Dendritic cell treated with granulocyte-macrophage colony-stimulating factor and Interleukin-4, amounts not matched to agents 40 ng/mL and 50 ng/mL, for 4 days (primary cell): ENCODE measurements at regions not wholly inside any gene's neighbourhood (a gene's known extent, or its start where the extent isn't known, plus 50 kb on each side); places are given as distances from the start of the nearest gene placed in this dataset.

ENCODE experiments used
- H3K27ac Mint-ChIP-seq: one replicate; pipeline ENCODE4 v1.8.0; 2022; ENCODE audit warnings: mild to moderate bottlenecking, mixed read lengths
- H3K27me3 Mint-ChIP-seq: one replicate; pipeline ENCODE4 v1.8.0; 2022; ENCODE audit warnings: mild to moderate bottlenecking, mixed read lengths
- H3K36me3 Mint-ChIP-seq: one replicate; pipeline ENCODE4 v1.8.0; 2022; ENCODE audit warnings: low read depth, mixed read lengths
- H3K4me1 Mint-ChIP-seq: one replicate; pipeline ENCODE4 v1.8.0; 2022; ENCODE audit warnings: low read depth, mixed read lengths
- H3K4me3 Mint-ChIP-seq: one replicate; pipeline ENCODE4 v1.8.0; 2022; ENCODE audit warnings: mild to moderate bottlenecking, moderate library complexity, mixed read lengths
- H3K9me3 Mint-ChIP-seq: one replicate; pipeline ENCODE4 v1.8.0; 2022; ENCODE audit warnings: mixed read lengths
- intact Hi-C: fragments of 100-400 bp; cut with micrococcal nuclease; formaldehyde crosslinking; loops from one replicate; pipeline ENCODE4 v1.15.0; 2022

- intact Hi-C loops, result no loop called here
- H3K27me3 Mint-ChIP-seq, result no peaks in the 10 kb centered on the region
- no peaks in the 10 kb centered on the region for H3K4me1 Mint-ChIP-seq
- no peaks in the 10 kb centered on the region for H3K9me3 Mint-ChIP-seq
- no peak overlapping the region for H3K27ac Mint-ChIP-seq
- H3K4me3 Mint-ChIP-seq, result no peak overlapping the region
- H3K36me3 Mint-ChIP-seq, result no peaks in the 10 kb centered on the region
These were observed 66.1 kb upstream of the USP38 start for GRCh38 chr4:143118663-143119062.

GRCh38 chr4:143127621-143128020 is 57.1 kb upstream of the USP38 start:
- no peaks in the 10 kb centered on the region for H3K4me1 Mint-ChIP-seq
- no peaks in the 10 kb centered on the region for H3K36me3 Mint-ChIP-seq
- intact Hi-C loops, result no loop called here
- H3K27ac Mint-ChIP-seq, result no peak overlapping the region
- no peak overlapping the region for H3K4me3 Mint-ChIP-seq
- H3K9me3 Mint-ChIP-seq, result no peaks in the 10 kb centered on the region
- no peaks in the 10 kb centered on the region for H3K27me3 Mint-ChIP-seq

DNA sequence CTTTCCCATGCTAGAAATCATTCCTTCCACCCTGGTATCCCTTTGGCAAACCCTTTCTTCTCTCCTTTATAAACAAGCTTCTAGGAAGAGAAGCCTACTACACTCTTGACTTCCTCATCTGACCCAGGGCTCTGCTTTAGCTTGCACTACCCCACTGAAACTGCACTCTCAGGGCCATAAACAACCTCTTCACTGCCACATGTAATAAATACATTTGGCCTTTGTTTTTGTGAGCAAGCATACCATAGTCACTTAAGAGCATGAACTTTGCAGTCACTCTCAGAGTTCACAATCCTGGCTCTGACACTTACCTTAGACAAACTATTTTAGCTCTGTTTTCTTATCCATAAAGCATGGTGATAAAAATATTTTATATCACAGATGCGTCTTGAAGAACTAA is 50.7 kb upstream of the USP38 start:
- Mint-ChIP-seq H3K4me1 (no peaks in the 10 kb centered on the region), H3K4me3 (no peak overlapping the region), H3K27me3 (no peaks in the 10 kb centered on the region), H3K9me3 (no peaks in the 10 kb centered on the region), H3K36me3 (no peaks in the 10 kb centered on the region), H3K27ac (no peak overlapping the region)
- intact Hi-C loops, result no loop called here
